Kidney glomerular epithelial cell (primary cell): ENCODE measurements at regions not wholly inside any gene's neighbourhood (a gene's known extent, or its start where the extent isn't known, plus 50 kb on each side); places are given as distances from the start of the nearest gene placed in this dataset.

Experiments
- DNase-seq: peaks from one replicate; lab custom pipeline; 2025; lab: John Stamatoyannopoulos, UW

DNA sequence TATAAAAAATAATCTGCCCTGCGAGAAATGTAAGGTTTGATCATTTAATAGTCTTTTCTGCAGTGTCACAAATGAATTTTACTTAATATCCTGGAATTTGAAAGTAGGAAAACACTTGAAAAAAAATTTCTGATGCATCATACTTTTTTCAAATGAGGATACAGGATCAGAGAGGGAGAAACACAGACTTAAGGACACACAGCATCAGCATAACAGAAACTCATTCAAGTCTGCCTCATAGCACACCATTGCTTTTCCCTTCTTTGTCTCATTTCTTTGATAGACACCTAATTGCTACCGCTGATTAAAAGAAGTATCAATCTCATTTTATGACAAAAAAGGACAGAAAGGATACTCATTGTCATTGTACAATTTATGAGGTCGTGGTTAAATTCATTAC is 319.0 kb downstream of the TMEM114 start:
- DNase-seq = no peak

DNA sequence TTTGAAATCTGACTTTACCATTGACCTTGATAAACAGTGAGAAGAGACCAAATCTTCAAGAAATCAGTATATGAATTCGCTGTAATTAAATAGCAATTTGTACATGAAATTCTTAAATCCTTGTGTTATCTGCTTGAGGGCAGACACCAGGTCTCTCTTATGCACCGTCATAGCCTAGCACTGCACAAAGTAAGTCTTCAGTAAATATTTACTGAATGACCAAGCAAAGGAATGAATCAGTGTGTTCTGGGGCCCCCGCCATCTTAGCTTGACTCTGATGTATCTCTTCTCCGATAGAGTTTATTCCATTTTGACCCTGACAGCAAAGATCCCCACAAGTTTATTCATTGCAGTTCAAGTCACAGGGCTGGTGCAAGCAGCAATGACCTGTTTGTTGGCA is 328.0 kb downstream of the TMEM114 start:
- no peak for DNase-seq

GRCh38 chr16:8260140-8260539 is 330.2 kb downstream of the TMEM114 start:
- no peak for DNase-seq

- no peak for DNase-seq
These were observed 331.8 kb downstream of the TMEM114 start for GRCh38 chr16:8258523-8258922.

DNA sequence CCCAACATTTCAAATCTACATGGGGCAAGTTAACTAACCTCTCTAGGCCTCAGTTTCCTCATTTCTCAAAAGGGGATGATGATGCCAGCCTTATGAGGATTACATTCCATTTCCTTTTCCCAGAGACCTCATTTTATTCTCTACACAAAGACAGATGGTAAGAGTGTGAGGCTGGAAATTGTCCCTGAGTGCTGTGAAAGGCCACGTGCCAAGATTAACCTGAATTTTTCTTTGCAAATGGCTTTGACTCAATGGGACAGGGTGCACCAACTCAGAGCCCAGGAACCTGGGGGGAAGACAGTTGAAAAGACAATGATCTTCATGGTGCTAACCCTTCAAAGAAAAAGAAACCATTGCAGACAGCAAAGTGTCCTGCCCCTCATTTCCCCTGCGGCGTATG is 332.8 kb downstream of the TMEM114 start:
- DNase-seq = no peak

- DNase-seq = no peak
These were observed 335.9 kb downstream of the TMEM114 start for GRCh38 chr16:8254405-8254804.

DNA sequence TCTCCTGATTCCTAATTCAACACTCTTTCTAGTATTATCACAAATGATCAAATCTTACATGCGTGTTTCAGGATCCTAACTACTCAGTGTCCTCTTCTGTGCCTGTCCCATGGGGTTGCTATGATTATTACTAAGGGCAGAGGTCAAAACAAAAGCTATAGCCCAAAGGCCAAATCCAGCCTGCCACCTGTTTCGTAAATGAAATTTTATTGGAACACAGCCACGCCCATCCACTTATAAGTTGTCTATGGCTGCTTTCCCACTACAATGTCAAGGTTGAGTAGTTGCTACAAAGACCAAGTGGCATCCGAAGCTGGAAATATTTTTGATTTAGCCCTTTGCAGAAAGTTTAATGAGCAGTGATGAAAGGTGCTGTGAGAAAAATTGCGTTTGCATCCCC is 336.6 kb downstream of the TMEM114 start:
- DNase-seq = no peak

DNA sequence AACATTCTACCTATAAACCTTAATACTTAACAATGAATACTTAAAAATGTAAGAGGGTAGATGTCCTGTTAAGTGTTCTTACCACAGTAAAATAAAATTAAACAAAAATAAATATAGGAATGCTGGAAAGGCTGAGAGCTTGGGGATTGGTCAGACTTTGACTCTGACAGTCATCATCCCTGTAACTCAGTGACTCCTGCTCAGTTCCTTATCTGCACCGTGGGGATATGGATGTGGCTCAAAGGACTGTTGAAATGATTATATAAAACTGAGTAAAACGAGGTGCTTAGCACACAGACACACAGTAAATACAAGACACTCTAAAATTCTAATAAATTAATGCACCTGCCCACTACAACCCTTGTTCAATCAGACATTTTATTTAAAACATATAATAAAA is 338.6 kb downstream of the TMEM114 start:
- no peak for DNase-seq

DNA sequence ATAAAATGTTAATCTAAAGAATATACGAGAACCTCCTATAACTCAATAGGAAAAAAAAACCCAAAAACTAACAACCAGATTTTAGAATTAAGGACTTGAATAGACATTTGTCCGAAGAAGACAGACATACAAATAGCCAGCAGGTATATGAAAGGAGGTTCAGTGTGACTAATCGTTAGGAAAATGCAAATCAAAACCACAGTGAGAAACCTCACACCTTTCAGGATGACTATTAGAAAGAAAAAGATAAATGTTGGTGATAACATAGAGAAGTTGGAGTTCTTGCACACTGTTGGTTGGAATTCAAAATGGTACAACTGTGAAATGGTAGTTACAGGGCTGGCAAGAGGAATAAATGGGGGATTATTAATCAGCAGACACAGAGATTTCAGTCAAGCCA is 339.0 kb downstream of the TMEM114 start:
- no peak for DNase-seq

DNA sequence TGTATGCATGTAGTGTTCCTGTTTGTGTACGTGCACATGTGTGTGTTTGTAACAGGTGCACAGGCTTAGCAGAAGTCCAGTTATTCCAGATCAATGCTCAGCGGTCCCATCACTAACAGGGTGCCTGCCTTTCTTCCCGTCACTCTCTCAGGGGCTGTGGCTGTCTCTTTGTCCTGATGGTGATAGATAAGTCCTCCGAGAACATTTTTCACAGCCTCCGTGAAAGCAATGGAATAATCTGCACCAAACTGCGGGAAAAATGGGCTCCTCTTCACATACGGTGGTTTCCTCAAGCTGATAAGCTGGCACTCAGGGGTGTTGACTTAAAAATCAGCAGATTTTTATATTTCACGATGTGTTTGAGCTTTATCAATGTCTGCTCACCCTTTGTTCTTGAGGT is 342.3 kb downstream of the TMEM114 start:
- DNase-seq = no peak

GRCh38 chr16:8243981-8244380 is 346.3 kb downstream of the TMEM114 start:
- no peak for DNase-seq

- no peak for DNase-seq
These were observed 348.9 kb downstream of the TMEM114 start for GRCh38 chr16:8241408-8241807.

DNA sequence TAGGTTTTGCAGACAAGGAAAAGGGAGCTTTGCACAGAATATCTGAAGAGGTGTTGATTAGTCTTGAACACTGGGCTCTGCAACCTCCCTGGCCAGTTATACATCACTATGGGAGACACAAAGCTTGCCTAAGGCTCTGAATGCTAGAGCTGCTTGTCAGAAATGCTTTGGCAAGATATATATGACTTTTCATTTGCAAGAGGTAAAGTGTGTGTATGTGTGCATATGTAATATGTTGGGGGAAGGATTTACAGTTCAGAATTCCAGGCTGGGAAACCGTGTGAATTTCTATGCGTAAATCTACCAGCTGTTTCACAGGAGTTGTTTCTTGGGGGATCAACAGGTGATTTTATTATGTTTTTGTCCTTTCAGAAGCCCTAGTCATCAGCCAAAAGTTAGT is 350.9 kb downstream of the TMEM114 start:
- no peak for DNase-seq

DNA sequence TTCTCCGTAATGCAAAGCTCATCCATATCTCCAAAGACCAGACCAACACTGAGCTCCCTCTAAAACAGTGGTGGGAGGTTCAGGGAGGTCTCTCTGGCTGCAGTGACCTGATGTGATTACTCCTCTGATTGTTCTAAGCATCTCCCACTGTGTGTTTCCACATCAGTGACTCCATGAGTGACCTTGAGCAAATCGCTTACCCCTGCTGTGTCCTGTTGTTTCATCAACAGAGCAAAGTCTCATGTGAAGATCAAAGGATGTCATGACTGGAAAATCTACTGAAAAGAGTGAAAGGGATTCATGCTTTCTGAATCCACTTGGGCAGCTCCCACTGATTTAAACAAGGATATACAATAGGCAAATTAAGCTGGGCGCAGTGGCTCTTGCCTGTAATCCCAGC is 352.9 kb downstream of the TMEM114 start:
- DNase-seq = no peak

DNA sequence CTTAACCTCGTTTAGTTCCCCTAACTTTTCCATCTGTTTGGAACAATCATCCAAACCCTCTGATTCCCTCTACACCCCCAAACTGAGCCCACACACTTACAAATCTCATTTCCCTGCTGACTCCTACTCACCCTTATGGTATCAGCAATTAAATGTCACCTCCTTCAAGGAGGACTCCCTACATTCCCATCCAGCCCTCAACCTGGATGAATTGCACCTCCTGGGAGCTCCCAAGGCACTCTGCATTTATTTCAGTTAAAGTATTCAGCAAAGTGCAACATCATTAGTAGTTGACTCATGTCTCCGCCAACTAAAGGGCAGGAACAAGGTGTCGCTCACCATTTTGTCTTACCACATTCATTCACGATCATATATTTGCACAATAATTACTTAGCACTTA is 353.5 kb downstream of the TMEM114 start:
- no peak for DNase-seq

DNA sequence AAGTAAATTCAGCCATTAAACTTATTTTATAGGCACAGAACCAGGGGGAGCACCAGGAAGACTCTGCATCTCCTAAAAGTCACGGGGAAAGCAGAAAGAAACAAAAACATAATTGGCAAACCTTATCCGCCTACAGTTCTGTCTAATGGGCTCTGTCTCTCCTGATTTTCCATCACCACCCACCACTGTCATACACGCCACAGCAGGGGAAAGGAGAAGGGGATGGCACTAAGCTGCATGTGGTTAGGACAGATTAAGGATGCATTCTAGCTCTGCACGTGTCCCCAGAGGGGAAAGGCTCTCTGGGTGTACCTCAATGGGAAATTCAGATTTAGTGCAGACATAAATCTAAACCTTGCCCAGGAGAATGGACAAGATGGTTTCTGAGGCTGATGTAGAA is 359.8 kb downstream of the TMEM114 start:
- no peak for DNase-seq

DNA sequence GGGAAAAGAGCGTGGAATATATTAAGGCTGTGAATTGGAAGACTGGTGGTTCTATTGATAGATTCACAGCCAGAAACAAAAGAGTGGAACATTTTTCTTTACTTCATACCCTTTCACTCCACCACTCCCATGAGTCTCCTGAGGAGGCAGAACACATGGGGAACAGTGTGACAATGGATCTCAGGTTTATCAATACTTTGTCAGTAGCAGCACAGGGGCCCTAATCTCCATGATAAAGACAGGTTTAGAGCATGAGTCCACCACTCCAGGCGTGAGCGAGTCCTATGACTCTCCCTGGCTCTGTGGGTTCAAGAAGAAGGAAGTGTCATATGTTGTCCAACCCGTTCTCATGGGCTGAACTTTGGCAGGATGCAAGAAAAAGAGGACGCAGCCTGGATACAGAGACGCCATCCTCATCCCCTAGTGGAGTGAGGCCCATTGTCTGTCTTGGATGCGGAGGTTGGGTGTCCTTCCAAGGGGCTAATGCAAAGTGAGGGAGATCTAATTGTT is 361.2 kb downstream of the TMEM114 start:
- no peak for DNase-seq

GRCh38 chr16:8217201-8217600 is 373.1 kb downstream of the TMEM114 start:
- DNase-seq = no peak

GRCh38 chr16:8204769-8205168 is 385.5 kb downstream of the TMEM114 start:
- no peak for DNase-seq

DNA sequence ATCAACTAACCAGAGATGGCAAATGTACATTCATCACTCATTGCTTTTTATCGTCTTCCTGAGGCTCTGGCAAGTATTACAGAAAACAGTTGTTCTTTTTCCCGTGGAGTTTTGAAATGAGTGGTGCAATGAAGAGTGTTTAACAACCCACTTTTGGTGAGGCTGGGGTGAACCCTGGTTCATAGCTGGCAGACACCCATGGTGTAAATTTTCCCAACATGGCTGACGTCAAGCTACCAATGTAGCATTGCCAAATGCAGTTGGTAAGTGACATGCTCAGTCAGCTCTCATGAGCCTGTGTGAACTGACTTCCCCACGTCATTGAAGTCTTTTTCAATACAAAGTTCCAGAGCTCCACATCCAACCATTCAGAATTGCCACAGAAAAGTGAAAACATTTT is 386.2 kb downstream of the TMEM114 start:
- DNase-seq = no peak

- DNase-seq = no peak
These were observed 387.2 kb downstream of the TMEM114 start for GRCh38 chr16:8203101-8203500.

DNA sequence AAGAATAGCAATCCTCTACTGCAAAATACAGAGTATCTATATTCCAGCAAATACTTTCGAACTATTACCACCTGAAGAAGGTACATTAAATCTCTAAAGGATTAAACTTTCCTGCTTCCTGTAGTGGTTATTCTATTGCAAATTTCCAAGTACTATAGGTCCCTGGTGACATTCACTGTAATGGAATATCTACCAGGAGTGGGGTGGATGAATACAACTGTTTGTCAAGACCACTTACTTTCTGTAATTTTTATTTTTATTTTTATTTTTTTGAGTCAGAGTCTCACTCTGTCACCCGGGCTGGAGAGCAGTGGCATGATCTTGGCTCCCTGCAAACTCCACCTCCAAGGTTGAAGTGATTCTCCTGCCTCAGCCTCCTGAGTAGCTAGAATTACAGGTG is 389.5 kb downstream of the TMEM114 start:
- DNase-seq = no peak

GRCh38 chr16:8199390-8199789 is 390.9 kb downstream of the TMEM114 start:
- DNase-seq = no peak

GRCh38 chr16:8194794-8195193 is 395.5 kb downstream of the TMEM114 start:
- DNase-seq = no peak

DNA sequence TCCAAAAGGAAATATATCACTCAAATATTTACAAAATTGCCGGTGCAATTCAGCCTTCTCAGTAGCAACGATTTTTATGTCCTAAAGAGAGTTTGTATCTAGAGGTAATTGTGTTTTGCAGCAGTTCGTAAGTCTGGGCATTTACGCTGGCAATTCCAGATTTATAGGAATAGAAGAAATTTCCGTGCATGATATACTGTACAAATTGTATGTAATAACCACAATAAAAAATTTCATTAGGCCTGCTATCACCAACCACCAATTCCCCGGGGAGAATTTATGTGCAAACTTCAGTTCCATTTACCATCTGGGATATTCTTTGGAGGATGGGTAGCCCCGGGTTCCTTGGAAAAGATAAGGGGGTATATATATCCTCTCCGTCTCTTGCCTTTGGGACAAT is 401.5 kb downstream of the TMEM114 start:
- DNase-seq = no peak
